ENCODE measurements at regions not wholly inside any gene's neighbourhood (a gene's known extent, or its start where the extent isn't known, plus 50 kb on each side); places are given as distances from the start of the nearest gene placed in this dataset.

- TF ChIP-seq CTCF (tag by site-specific recombination; IDR thresholded peaks at IDR 0.05) = no peak
- no peak for TF ChIP-seq ZNF155 (tag by site-specific recombination; IDR thresholded peaks at IDR 0.05)
- no peak for TF ChIP-seq TRIM28 (IDR thresholded peaks at IDR 0.05; ENCODE audit: borderline replicate concordance, low read length)
- no peak for TF ChIP-seq ZNF645 (tag by site-specific recombination; IDR thresholded peaks at IDR 0.05)
- TF ChIP-seq TCF7L2 (IDR thresholded peaks at IDR 0.05; ENCODE audit: borderline replicate concordance, low read depth, low read length) = no peak
- TF ChIP-seq, protein P1, sequence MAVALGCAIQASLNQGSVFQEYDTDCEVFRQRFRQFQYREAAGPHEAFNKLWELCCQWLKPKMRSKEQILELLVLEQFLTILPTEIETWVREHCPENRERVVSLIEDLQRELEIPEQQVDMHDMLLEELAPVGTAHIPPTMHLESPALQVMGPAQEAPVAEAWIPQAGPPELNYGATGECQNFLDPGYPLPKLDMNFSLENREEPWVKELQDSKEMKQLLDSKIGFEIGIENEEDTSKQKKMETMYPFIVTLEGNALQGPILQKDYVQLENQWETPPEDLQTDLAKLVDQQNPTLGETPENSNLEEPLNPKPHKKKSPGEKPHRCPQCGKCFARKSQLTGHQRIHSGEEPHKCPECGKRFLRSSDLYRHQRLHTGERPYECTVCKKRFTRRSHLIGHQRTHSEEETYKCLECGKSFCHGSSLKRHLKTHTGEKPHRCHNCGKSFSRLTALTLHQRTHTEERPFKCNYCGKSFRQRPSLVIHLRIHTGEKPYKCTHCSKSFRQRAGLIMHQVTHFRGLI (tag by site-specific recombination; IDR thresholded peaks at IDR 0.05) = no peak
Observed at GRCh38 chr12:29996993-29997392, 213.3 kb upstream of the TMTC1 start.

All from HEK293 (cell line).